ENCODE measurements at regions not wholly inside any gene's neighbourhood (a gene's known extent, or its start where the extent isn't known, plus 50 kb on each side); places are given as distances from the start of the nearest gene placed in this dataset.

GRCh38 chr5:61686491-61687257 lies 354.6 kb downstream of the ZSWIM6 start:
- H3K27ac ChIP-seq (ENCODE audit: insufficient read depth, low read depth, low read length): no peak overlapping the region
- FAIRE-seq (no peak), DNase-seq (ENCODE audit: low read depth, low spot score) (peak; percentile 23)
- H3K9me3 ChIP-seq (replicated peaks; ENCODE audit: control insufficient read depth, insufficient read depth, low read length): no peaks in the 10 kb centered on the region
- dilution Hi-C loops (cut with MboI; ENCODE audit: extremely low pct_ligation_motif_present, low sequenced_read_pairs): no loop called here
- intact Hi-C loops (cut with micrococcal nuclease): no loop called here
- H2AFZ ChIP-seq (ENCODE audit: low read depth, low read length): no peak overlapping the region
- H4K20me1 ChIP-seq (replicated peaks; ENCODE audit: control insufficient read depth, extremely low read depth, insufficient read depth, low read length): no peaks in the 10 kb centered on the region
- H3K36me3 ChIP-seq (ENCODE audit: control insufficient read depth in 2 of 2, extremely low read depth in 1 of 2, insufficient read depth in 2 of 2, low read length in 2 of 2): no peaks in the 10 kb centered on the region
- H3K9me1 ChIP-seq (replicated peaks; ENCODE audit: control insufficient read depth, extremely low read depth, insufficient read depth, low read length): no peaks in the 10 kb centered on the region
- H3K4me2 ChIP-seq (ENCODE audit: insufficient read depth, low read length): no peak overlapping the region
- no peak overlapping the region for H3K9ac ChIP-seq (replicated peaks; ENCODE audit: extremely low read depth, insufficient read depth, low read length)
- CTCF ChIA-PET: no interaction called here
- no peaks in the 10 kb centered on the region for H3K79me2 ChIP-seq (ENCODE audit: control insufficient read depth, insufficient read depth, low read length)
- TF ChIP-seq FOS (IDR thresholded peaks at IDR 0.05; ENCODE audit: borderline replicate concordance, insufficient read depth, low read length) (no peak), POLR2A (IDR thresholded peaks at IDR 0.05; ENCODE audit: low read depth, low read length) (no peak), EZH2 (IDR thresholded peaks at IDR 0.05; ENCODE audit: borderline replicate concordance, low read depth, low read length, severe bottlenecking) (no peak), JUN (IDR thresholded peaks at IDR 0.05; ENCODE audit: borderline replicate concordance, insufficient read depth, insufficient read length, low read depth) (no peak), GATA2 (IDR thresholded peaks at IDR 0.05; ENCODE audit: insufficient read depth, insufficient read length, low read depth, low read length) (no peak), CTCF (IDR thresholded peaks at IDR 0.05; ENCODE audit: extremely low read depth in 1 of 2, insufficient read depth in 1 of 2, low read depth in 1 of 2, low read length in 2 of 2) (no peak), MYC (IDR thresholded peaks at IDR 0.05; ENCODE audit: low read depth, low read length) (no peak), POLR2AphosphoS5 (IDR thresholded peaks at IDR 0.05; ENCODE audit: insufficient read depth, low read depth, low read length) (no peak)
- TF ChIP-seq, protein P1, sequence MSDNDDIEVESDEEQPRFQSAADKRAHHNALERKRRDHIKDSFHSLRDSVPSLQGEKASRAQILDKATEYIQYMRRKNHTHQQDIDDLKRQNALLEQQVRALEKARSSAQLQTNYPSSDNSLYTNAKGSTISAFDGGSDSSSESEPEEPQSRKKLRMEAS (IDR thresholded peaks at IDR 0.05; ENCODE audit: insufficient read depth, insufficient read length): no peak
- BruUV-seq (replicated peaks): no TSS peak
- POLR2A ChIA-PET: no interaction called here
- H3K4me3 ChIP-seq (replicated peaks in 1 of 3; ENCODE audit: insufficient read depth in 1 of 3, low read depth in 1 of 3, low read length in 3 of 3): no peak overlapping the region
- H3K4me1 ChIP-seq (ENCODE audit: control insufficient read depth, extremely low read depth, insufficient read depth, low read length): no peaks in the 10 kb centered on the region
- H3K27me3 ChIP-seq (ENCODE audit: control insufficient read depth in 2 of 2, insufficient read depth in 2 of 2, low read length in 2 of 2): peaks cover 13 to 19% of the 10 kb centered on the region in 2 experiments
